Fibroblast of pulmonary artery (primary cell): ENCODE measurements at regions not wholly inside any gene's neighbourhood (a gene's known extent, or its start where the extent isn't known, plus 50 kb on each side); places are given as distances from the start of the nearest gene placed in this dataset.
A peak's percentile ranks its signal among the peaks of the same experiment; 100 is the strongest.

Experiments
- DNase-seq: peaks from one replicate; pipeline ENCODE4 v3.0.0-alpha.2; 2010; ENCODE audit warnings: low read depth
- H3K4me3 ChIP-seq: replicated peaks from 2 replicates; pipeline ENCODE4 v1.5.1; 2011; ENCODE audit warnings: low read depth, mild to moderate bottlenecking, control low read depth, low read length, moderate library complexity
- CTCF ChIP-seq: IDR thresholded peaks from 2 replicates; pipeline ENCODE4 v1.5.1; 2011; ENCODE audit warnings: mild to moderate bottlenecking, control low read depth, low read length, inconsistent platforms; ENCODE audit errors: missing control alignments

GRCh38 chr11:34758262-34758661 lies 137.4 kb downstream of the EHF start:
- no peak overlapping the region for H3K4me3 ChIP-seq
- DNase-seq = peak; percentile 71
- no peak for TF ChIP-seq CTCF

DNA sequence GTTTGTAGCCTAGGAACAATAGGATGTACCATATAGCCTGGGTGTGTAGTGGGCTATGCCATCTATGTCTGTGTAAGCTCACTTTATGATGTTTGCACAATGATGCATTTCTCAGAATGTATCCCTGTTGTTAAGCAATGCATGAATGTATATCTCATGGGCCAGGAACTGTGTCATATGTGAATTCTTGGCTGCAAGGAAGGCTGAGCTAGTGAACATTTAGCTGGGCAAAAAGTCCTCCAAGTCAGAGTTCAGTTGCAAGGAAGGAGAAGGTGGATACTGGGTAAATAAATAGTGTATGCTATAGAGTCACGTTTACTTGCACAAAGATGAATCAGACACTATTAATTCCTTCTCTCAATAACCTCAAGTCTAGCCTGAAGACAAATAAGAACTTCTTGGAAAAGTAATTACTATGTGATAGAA lies 136.1 kb downstream of the EHF start:
- no peak overlapping the region for H3K4me3 ChIP-seq
- DNase-seq = peak; percentile 28
- no peak for TF ChIP-seq CTCF

DNA sequence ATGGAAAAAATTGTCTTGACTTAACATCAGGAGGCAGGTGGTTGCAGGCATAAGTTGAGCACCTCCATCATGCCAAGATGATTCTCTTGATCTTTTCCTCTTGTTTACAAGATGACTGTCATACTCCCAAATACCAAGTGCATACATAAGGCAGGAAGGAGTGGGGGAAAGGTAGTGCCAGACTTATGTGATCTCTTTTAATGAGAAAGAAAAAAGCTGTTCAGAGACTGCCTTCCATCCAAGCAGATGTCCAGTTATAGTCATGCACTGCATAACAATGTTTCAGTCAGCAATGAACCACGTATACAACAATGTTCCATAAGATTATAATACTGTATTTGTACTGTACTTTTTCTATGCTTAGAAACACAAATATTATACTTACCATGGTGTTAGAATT lies 135.7 kb downstream of the EHF start:
- DNase-seq = peak; percentile 10
- H3K4me3 ChIP-seq = no peak overlapping the region
- TF ChIP-seq CTCF = no peak

DNA sequence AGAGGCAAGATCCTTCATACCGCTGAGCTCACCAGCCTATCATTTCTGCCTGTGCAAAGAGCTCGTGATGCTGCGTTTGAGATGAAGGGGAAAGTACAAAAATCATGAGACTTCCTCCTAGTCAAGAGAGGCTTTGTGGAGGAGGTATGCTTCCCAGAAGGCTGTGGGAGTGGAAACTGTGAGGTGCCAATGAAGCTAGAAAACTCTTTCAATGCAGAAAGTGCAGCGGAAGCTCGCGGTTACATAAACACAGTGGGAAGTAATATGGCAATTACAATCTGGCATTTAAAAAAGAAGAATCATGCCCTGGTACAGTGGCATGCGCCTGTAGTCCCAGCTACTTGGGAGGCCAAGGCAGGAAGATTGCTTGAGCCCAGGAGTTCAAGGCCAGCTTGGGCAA lies 134.8 kb downstream of the EHF start:
- no peak for DNase-seq
- no peak for TF ChIP-seq CTCF
- no peak overlapping the region for H3K4me3 ChIP-seq

- TF ChIP-seq CTCF = no peak
- H3K4me3 ChIP-seq = no peak overlapping the region
- DNase-seq = peak; percentile 21
Observed at GRCh38 chr11:34754171-34754823, 133.4 kb downstream of the EHF start.

DNA sequence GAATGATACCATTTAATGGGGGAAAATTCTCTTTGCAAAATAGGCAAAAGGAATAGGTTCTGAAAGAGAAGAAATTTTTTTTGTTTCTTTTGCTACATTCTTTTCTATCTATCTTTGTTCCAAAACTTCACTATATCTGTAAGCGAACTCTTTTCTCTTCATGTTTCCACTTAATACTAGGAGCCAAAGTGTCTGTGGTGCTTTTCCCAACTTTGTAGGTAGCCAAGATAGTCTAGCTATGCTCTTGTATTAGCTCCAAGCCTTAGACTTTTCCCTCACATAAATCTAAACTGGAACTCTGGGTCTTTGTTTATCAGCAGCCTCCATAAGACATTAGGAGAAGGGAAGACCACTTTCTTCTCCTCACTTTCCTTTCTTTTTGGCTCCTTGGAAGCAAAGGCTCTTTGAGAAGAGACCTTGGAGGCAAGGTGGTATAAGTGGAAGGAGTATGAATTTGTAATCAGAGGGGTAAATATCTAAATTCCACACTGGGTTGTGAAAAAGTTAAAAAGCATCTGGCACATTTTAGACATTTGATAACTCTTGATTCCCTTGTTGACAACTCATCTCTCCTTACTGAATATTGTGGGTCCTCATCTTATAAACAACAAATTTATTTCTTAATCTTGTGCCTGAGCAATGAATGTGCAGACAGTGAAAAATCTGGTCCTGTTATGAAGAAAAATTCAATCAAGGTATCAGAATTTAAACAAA lies 130.0 kb downstream of the EHF start:
- peak; percentile 18 for DNase-seq
- no peak overlapping the region for H3K4me3 ChIP-seq
- no peak for TF ChIP-seq CTCF
